Neural cell (in vitro differentiated cells): ENCODE measurements at regions not wholly inside any gene's neighbourhood (a gene's known extent, or its start where the extent isn't known, plus 50 kb on each side); places are given as distances from the start of the nearest gene placed in this dataset.

Experiments
- CTCF ChIP-seq: fragments of 450-650 bp; IDR thresholded peaks from 2 replicates; pipeline ENCODE4 v1.5.1; 2014; ENCODE audit warnings: antibody characterized with exemption, mild to moderate bottlenecking, moderate library complexity; ENCODE audit not compliant: poor library complexity, severe bottlenecking
- EP300 ChIP-seq: fragments of 450-650 bp; conservative IDR thresholded peaks from 2 replicates; pipeline ENCODE4 v1.6.1; 2014; ENCODE audit warnings: antibody characterized with exemption, mild to moderate bottlenecking, moderate library complexity; ENCODE audit not compliant: poor library complexity, severe bottlenecking
- REST ChIP-seq: IDR thresholded peaks from 2 replicates; pipeline ENCODE4 v1.6.1; 2012; ENCODE audit warnings: borderline replicate concordance
- SMC3 ChIP-seq: fragments of 450-650 bp; conservative IDR thresholded peaks from 2 replicates; pipeline ENCODE4 v1.6.1; 2014; ENCODE audit warnings: antibody characterized with exemption, mild to moderate bottlenecking, moderate library complexity; ENCODE audit not compliant: poor library complexity

GRCh38 chr15:52855157-52855556 lies 65.0 kb upstream of the ONECUT1 start:
- TF ChIP-seq SMC3 (no peak), REST (peak; percentile 24), CTCF (no peak), EP300 (peak; percentile 97)
